Fibroblast of lung (primary cell): ENCODE measurements at regions not wholly inside any gene's neighbourhood (a gene's known extent, or its start where the extent isn't known, plus 50 kb on each side); places are given as distances from the start of the nearest gene placed in this dataset.

Experiments
- DNase-seq, 2 donors: peaks; one replicate each; pipeline versions ENCODE4 v3.0.0 to v3.0.0-alpha.2; 2010; ENCODE audit warnings: low read depth in 2 of 2
- H2AFZ ChIP-seq: 2 replicates; pipeline ENCODE4 v1.5.1; 2012; ENCODE audit warnings: low read length, control low read depth, inconsistent platforms
- H3K27ac ChIP-seq: 2 replicates; pipeline ENCODE4 v1.5.1; 2011; ENCODE audit warnings: low read length, control low read depth; ENCODE audit not compliant: insufficient read depth
- H3K27me3 ChIP-seq: 2 replicates; pipeline ENCODE4 v1.5.1; 2011; ENCODE audit warnings: mild to moderate bottlenecking, low read length; ENCODE audit not compliant: control insufficient read depth, insufficient read depth
- H3K36me3 ChIP-seq: 2 replicates; pipeline ENCODE4 v1.5.1; 2011; ENCODE audit warnings: low read length; ENCODE audit not compliant: control insufficient read depth, insufficient read depth
- H3K4me1 ChIP-seq: 2 replicates; pipeline ENCODE4 v1.5.1; 2011; ENCODE audit warnings: low read length; ENCODE audit not compliant: control insufficient read depth, insufficient read depth; ENCODE audit errors: extremely low read depth
- H3K4me2 ChIP-seq: 2 replicates; pipeline ENCODE4 v1.5.1; 2011; ENCODE audit warnings: low read length, control low read depth; ENCODE audit not compliant: insufficient read depth; ENCODE audit errors: extremely low read depth
- H3K4me3 ChIP-seq, 4 experiments: fragments of 200-600 bp in 1 of 4; sonication (generic) in 1 of 4; replicated peaks in 1 of 4; 2 replicates each; pipeline ENCODE4 v1.5.1; 2011 to 2016; ENCODE audit warnings: low read length in 4 of 4, low read depth in 3 of 4, mild to moderate bottlenecking in 3 of 4, control low read depth in 2 of 4, inconsistent platforms in 1 of 4, mixed read lengths in 1 of 4; ENCODE audit not compliant: insufficient read depth in 1 of 4; ENCODE audit errors: control extremely low read depth in 1 of 4
- H3K79me2 ChIP-seq: 2 replicates; pipeline ENCODE4 v1.5.1; 2012; ENCODE audit warnings: mild to moderate bottlenecking, low read length, inconsistent platforms; ENCODE audit not compliant: control insufficient read depth, insufficient read depth
- H3K9ac ChIP-seq: 2 replicates; pipeline ENCODE4 v1.5.1; 2011; ENCODE audit warnings: mild to moderate bottlenecking, low read length, control low read depth; ENCODE audit not compliant: insufficient read depth
- H3K9me3 ChIP-seq: 2 replicates; pipeline ENCODE4 v1.5.1; 2012; ENCODE audit warnings: low read depth, low read length; ENCODE audit not compliant: control insufficient read depth, insufficient read depth
- H4K20me1 ChIP-seq: 2 replicates; pipeline ENCODE4 v1.5.1; 2011; ENCODE audit warnings: low read length; ENCODE audit not compliant: control insufficient read depth, insufficient read depth; ENCODE audit errors: extremely low read depth
- CTCF ChIP-seq, 2 donors: IDR thresholded peaks in 1 of 2; conservative IDR thresholded peaks in 1 of 2; 1 replicate in 1 of 2; 2 replicates in 1 of 2; pipeline ENCODE4 v1.5.1; 2011 to 2012; ENCODE audit warnings: low read length in 2 of 2, control low read depth in 1 of 2, inconsistent platforms in 1 of 2, low read depth in 1 of 2, mild to moderate bottlenecking in 1 of 2
- EZH2 ChIP-seq: IDR thresholded peaks from 2 replicates; pipeline ENCODE4 v1.5.1; 2012; ENCODE audit warnings: low read length, control low read depth, mild to moderate bottlenecking; ENCODE audit errors: missing control alignments

GRCh38 chr5:167150661-167151060 is 1140.8 kb upstream of the WWC1 start:
- TF ChIP-seq EZH2 (no peak), CTCF (conservative IDR thresholded peaks at IDR 0.05 in 1 of 2, IDR thresholded peaks at IDR 0.05 in 1 of 2; ENCODE audit: low read depth in 1 of 2, low read length in 2 of 2) (no peak)
- Histone ChIP-seq H3K9ac (no peak overlapping the region), H4K20me1 (no peaks in the 10 kb centered on the region), H3K4me2 (no peak overlapping the region), H3K4me3 (no peak overlapping the region), H3K79me2 (no peaks in the 10 kb centered on the region), H3K36me3 (no peaks in the 10 kb centered on the region), H3K4me1 (no peaks in the 10 kb centered on the region), H3K27me3 (no peaks in the 10 kb centered on the region), H2AFZ (no peak overlapping the region), H3K9me3 (no peaks in the 10 kb centered on the region), H3K27ac (no peak overlapping the region)
- DNase-seq: no peak

- H4K20me1 ChIP-seq: no peaks in the 10 kb centered on the region
- no peak for DNase-seq
- no peak for TF ChIP-seq CTCF (conservative IDR thresholded peaks at IDR 0.05 in 1 of 2, IDR thresholded peaks at IDR 0.05 in 1 of 2; ENCODE audit: low read depth in 1 of 2, low read length in 2 of 2)
Observed at GRCh38 chr5:167152561-167152960, 1138.9 kb upstream of the WWC1 start.

GRCh38 chr5:167155387-167156005 is 1135.9 kb upstream of the WWC1 start:
- H2AFZ ChIP-seq: no peak overlapping the region
- H3K79me2 ChIP-seq: no peaks in the 10 kb centered on the region
- H3K27ac ChIP-seq: no peak overlapping the region
- no peaks in the 10 kb centered on the region for H3K36me3 ChIP-seq
- no peak overlapping the region for H3K4me2 ChIP-seq
- H3K4me1 ChIP-seq: no peaks in the 10 kb centered on the region
- H3K27me3 ChIP-seq: no peaks in the 10 kb centered on the region
- H3K4me3 ChIP-seq: no peak overlapping the region
- no peaks in the 10 kb centered on the region for H4K20me1 ChIP-seq
- H3K9me3 ChIP-seq: no peaks in the 10 kb centered on the region
- TF ChIP-seq CTCF (conservative IDR thresholded peaks at IDR 0.05 in 1 of 2, IDR thresholded peaks at IDR 0.05 in 1 of 2; ENCODE audit: low read depth in 1 of 2, low read length in 2 of 2) (no peak), EZH2 (no peak)
- no peak for DNase-seq
- no peak overlapping the region for H3K9ac ChIP-seq

More at GRCh38 chr5:167152561-167152960, 1138.9 kb upstream of the WWC1 start:
- Histone ChIP-seq H3K27me3 (no peaks in the 10 kb centered on the region), H3K79me2 (no peaks in the 10 kb centered on the region), H3K9ac (no peak overlapping the region), H3K4me3 (no peak overlapping the region), H3K36me3 (no peaks in the 10 kb centered on the region), H3K4me1 (no peaks in the 10 kb centered on the region), H3K4me2 (no peak overlapping the region), H3K9me3 (no peaks in the 10 kb centered on the region), H3K27ac (no peak overlapping the region), H2AFZ (no peak overlapping the region)
